ENCODE measurements at regions not wholly inside any gene's neighbourhood (a gene's known extent, or its start where the extent isn't known, plus 50 kb on each side); places are given as distances from the start of the nearest gene placed in this dataset.

GRCh38 chr14:58987591-58987990, 200.9 kb upstream of the DAAM1 start:
- Mint-ChIP-seq H3K9me3 (peaks cover 0 to 4% of the 10 kb centered on the region in 2 donors), H3K27ac (no peak overlapping the region), H3K27me3 (ENCODE audit: low read depth in 2 of 2) (no peaks in the 10 kb centered on the region), H3K4me3 (no peak overlapping the region), H3K4me1 (no peaks in the 10 kb centered on the region), H3K36me3 (no peaks in the 10 kb centered on the region)
- ATAC-seq (no peak), DNase-seq (no peak)
- Histone ChIP-seq H3K4me1 (ENCODE audit: control insufficient read depth, insufficient read depth, low read length) (no peaks in the 10 kb centered on the region), H3K27me3 (ENCODE audit: control insufficient read depth, insufficient read depth, low read length) (no peaks in the 10 kb centered on the region), H3K9me3 (ENCODE audit: control insufficient read depth, insufficient read depth, low read length) (no peaks in the 10 kb centered on the region), H3K36me3 (ENCODE audit: control insufficient read depth, insufficient read depth, low read length) (no peaks in the 10 kb centered on the region), H3K4me3 (ENCODE audit: low read length) (no peak overlapping the region), H3K27ac (ENCODE audit: low read length) (no peak overlapping the region)
- 81% methylated on average over 3 of the region's 3 CpGs for WGBS (ENCODE audit: insufficient coverage)
- intact Hi-C loops (cut with micrococcal nuclease) = no loop called here
- no peak for TF ChIP-seq CTCF (IDR thresholded peaks at IDR 0.05)

GRCh38 chr14:58992935-58993334, 195.5 kb upstream of the DAAM1 start:
- WGBS (ENCODE audit: insufficient coverage) = no CpG with 5 or more reads among the region's 1 CpG
- no peaks in the 10 kb centered on the region for H3K36me3 ChIP-seq (ENCODE audit: control insufficient read depth, insufficient read depth, low read length)
- no peaks in the 10 kb centered on the region for H3K4me1 ChIP-seq (ENCODE audit: control insufficient read depth, insufficient read depth, low read length)
- DNase-seq (no peak), ATAC-seq (no peak)
- H3K27ac ChIP-seq (ENCODE audit: low read length) = no peak overlapping the region
- TF ChIP-seq CTCF (IDR thresholded peaks at IDR 0.05) = no peak
- Mint-ChIP-seq H3K27me3 (ENCODE audit: low read depth in 2 of 2) (peaks cover 0 to 3% of the 10 kb centered on the region in 2 donors), H3K9me3 (peaks cover 0 to 4% of the 10 kb centered on the region in 2 donors), H3K4me1 (no peaks in the 10 kb centered on the region), H3K4me3 (no peak overlapping the region), H3K27ac (no peak overlapping the region), H3K36me3 (no peaks in the 10 kb centered on the region)
- no peaks in the 10 kb centered on the region for H3K27me3 ChIP-seq (ENCODE audit: control insufficient read depth, insufficient read depth, low read length)
- no peaks in the 10 kb centered on the region for H3K9me3 ChIP-seq (ENCODE audit: control insufficient read depth, insufficient read depth, low read length)
- H3K4me3 ChIP-seq (ENCODE audit: low read length) = no peak overlapping the region
- intact Hi-C loops (cut with micrococcal nuclease) = no loop called here

- no peak overlapping the region for H3K27ac Mint-ChIP-seq
- no CpG with 5 or more reads among the region's 1 CpG for WGBS (ENCODE audit: insufficient coverage)
- no peak for DNase-seq
Measured at GRCh38 chr14:58994130-58994529, 194.3 kb upstream of the DAAM1 start.

More at GRCh38 chr14:58994130-58994529, 194.3 kb upstream of the DAAM1 start:
- H3K27ac ChIP-seq (ENCODE audit: low read length) = no peak overlapping the region
- peaks cover 0 to 4% of the 10 kb centered on the region in 2 donors for H3K9me3 Mint-ChIP-seq
- TF ChIP-seq CTCF (IDR thresholded peaks at IDR 0.05) = no peak
- no peak overlapping the region for H3K4me3 ChIP-seq (ENCODE audit: low read length)
- no peaks in the 10 kb centered on the region for H3K9me3 ChIP-seq (ENCODE audit: control insufficient read depth, insufficient read depth, low read length)
- intact Hi-C loops (cut with micrococcal nuclease) = no loop called here
- no peak overlapping the region for H3K4me3 Mint-ChIP-seq
- no peak for ATAC-seq
- no peaks in the 10 kb centered on the region for H3K27me3 ChIP-seq (ENCODE audit: control insufficient read depth, insufficient read depth, low read length)
- H3K27me3 Mint-ChIP-seq (ENCODE audit: low read depth in 2 of 2) = peaks cover 0 to 3% of the 10 kb centered on the region in 2 donors
- H3K4me1 ChIP-seq (ENCODE audit: control insufficient read depth, insufficient read depth, low read length) = no peaks in the 10 kb centered on the region
- no peaks in the 10 kb centered on the region for H3K36me3 Mint-ChIP-seq
- H3K4me1 Mint-ChIP-seq = no peaks in the 10 kb centered on the region
- H3K36me3 ChIP-seq (ENCODE audit: control insufficient read depth, insufficient read depth, low read length) = no peaks in the 10 kb centered on the region

All from natural killer cell (primary cell).